GM12878 (cell line): ENCODE measurements at regions not wholly inside any gene's neighbourhood (a gene's known extent, or its start where the extent isn't known, plus 50 kb on each side); places are given as distances from the start of the nearest gene placed in this dataset.

Source experiments
- ATAC-seq: fragments of 200-7000 bp; cut with Tn5 transposase; 3 replicates; pipeline ENCODE4 v1.9.1; 2020; ENCODE audit warnings: mild to moderate bottlenecking, moderate library complexity
- BruUV-seq: library from RNA; stranded (reverse); fragments of 400-500 nt; replicated peaks from 2 replicates; lab custom pipeline; 2021; lab: Mats Ljungman, UMichigan
- CTCF ChIA-PET: fragments of 300-600 bp; sonication (Branson Sonifier 250); formaldehyde crosslinking; extraction: SDS; loops from one replicate; lab custom pipeline; 2021; ENCODE audit warnings: inconsistent platforms; lab: Yijun Ruan, JAX
- POLR2A ChIA-PET: fragments of 350-600 bp; formaldehyde crosslinking; extraction: SDS; loops from one replicate; lab custom pipeline; 2021; ENCODE audit warnings: inconsistent platforms; lab: Charles Lee
- RAD21 ChIA-PET: fragments of 300-600 bp; sonication (Branson Sonifier 250); formaldehyde crosslinking; loops from one replicate; lab custom pipeline; 2023; ENCODE audit warnings: antibody characterized with exemption; ENCODE audit not compliant: unreplicated experiment; lab: Charles Lee
- SMC1A ChIA-PET: fragments of 300-600 bp; sonication (Branson Sonifier 250); formaldehyde crosslinking; loops from one replicate; lab custom pipeline; 2023; ENCODE audit not compliant: unreplicated experiment, uncharacterized antibody; lab: Charles Lee
- DNase-seq: peaks from one replicate; pipeline ENCODE4 v3.0.0-alpha.2; 2011; ENCODE audit warnings: low read depth, low spot score
- FAIRE-seq: peaks from 3 replicates; lab custom pipeline; 2011; peaks lifted over from hg19 to GRCh38; lab: Jason Lieb, UNC
- H2AFZ ChIP-seq: 2 replicates; pipeline ENCODE4 v1.6.0; 2011; ENCODE audit warnings: low read depth, low read length, control low read depth; ENCODE audit not compliant: control insufficient read depth
- H3K27ac ChIP-seq: 2 replicates; pipeline ENCODE4 v1.5.1; 2011; ENCODE audit warnings: control low read depth; ENCODE audit not compliant: control insufficient read depth, insufficient read depth
- H3K27me3 ChIP-seq, 2 experiments: replicated peaks in 1 of 2; 2 replicates each; pipeline versions ENCODE4 v1.6.0 to v1.6.1; 2011; ENCODE audit warnings: low read length in 1 of 2; ENCODE audit not compliant: control insufficient read depth in 2 of 2, insufficient read depth in 2 of 2
- H3K36me3 ChIP-seq, 2 experiments: 2 replicates each; pipeline ENCODE4 v1.5.1; 2011; ENCODE audit warnings: low read length in 1 of 2; ENCODE audit not compliant: control insufficient read depth in 2 of 2, insufficient read depth in 2 of 2
- H3K4me1 ChIP-seq: 2 replicates; pipeline ENCODE4 v1.6.1; 2011; ENCODE audit warnings: mild to moderate bottlenecking, low read length, moderate library complexity, mixed read lengths; ENCODE audit not compliant: control insufficient read depth, insufficient read depth
- H3K4me2 ChIP-seq: 2 replicates; pipeline ENCODE4 v1.6.0; 2011; ENCODE audit warnings: control low read depth; ENCODE audit not compliant: control insufficient read depth, insufficient read depth
- H3K4me3 ChIP-seq: fragments of 200-600 bp; sonication (generic); 2 replicates; pipeline ENCODE4 v1.5.1; 2016
- H3K79me2 ChIP-seq: 2 replicates; pipeline ENCODE4 v1.6.0; 2011; ENCODE audit warnings: low read length; ENCODE audit not compliant: control insufficient read depth, insufficient read depth
- H3K9ac ChIP-seq: 2 replicates; pipeline ENCODE4 v1.8.0; 2011; ENCODE audit warnings: low read length, control low read depth, mixed read lengths; ENCODE audit not compliant: control insufficient read depth, insufficient read depth
- H3K9me3 ChIP-seq: replicated peaks from 3 replicates; pipeline ENCODE4 v1.5.1; 2011; ENCODE audit warnings: mild to moderate bottlenecking, low read length; ENCODE audit not compliant: control insufficient read depth, insufficient read depth
- H4K20me1 ChIP-seq: 2 replicates; pipeline ENCODE4 v1.6.0; 2011; ENCODE audit not compliant: control insufficient read depth, insufficient read depth
- BMI1 ChIP-seq: fragments of 450-650 bp; IDR thresholded peaks from 2 replicates; pipeline ENCODE4 v1.6.1; 2016; ENCODE audit warnings: mild to moderate bottlenecking, moderate library complexity, borderline replicate concordance
- CREM ChIP-seq: IDR thresholded peaks from 2 replicates; pipeline ENCODE4 v1.6.1; 2014; ENCODE audit warnings: antibody characterized with exemption, low read depth
- ELK1 ChIP-seq: IDR thresholded peaks from 2 replicates; pipeline ENCODE4 v1.6.1; 2012; ENCODE audit warnings: low read depth, low read length, improper control_type of control experiment
- JUND ChIP-seq: IDR thresholded peaks from 2 replicates; pipeline ENCODE4 v1.6.1; 2012; ENCODE audit warnings: low read depth, mild to moderate bottlenecking, low read length, improper control_type of control experiment, moderate library complexity
- WGBS: methylation state at CpG from one replicate; pipeline ENCODE4 v1.1.6; 2016; ENCODE audit warnings: low lambda C conversion rate; ENCODE audit not compliant: insufficient replicate concordance, insufficient coverage; ENCODE audit errors: missing lambda C conversion rate; 5-methylcytosine and 5-hydroxymethylcytosine counted together
- in situ Hi-C: fragments of 300-500 bp; cut with MboI; formaldehyde crosslinking; loops from 9 replicates; pipeline ENCODE4 v1.14.3; 2018; ENCODE audit warnings: mixed read lengths
- intact Hi-C: fragments of 100-400 bp; cut with micrococcal nuclease; formaldehyde crosslinking; loops from one replicate; pipeline ENCODE4 v1.14.2; 2022; ENCODE audit not compliant: unreplicated experiment
- TF ChIP-seq, protein P1 (sequence below): fragments of 450-650 bp; IDR thresholded peaks from 2 replicates; pipeline ENCODE4 v1.6.1; 2017; ENCODE audit warnings: mild to moderate bottlenecking, low read depth, inconsistent platforms; ENCODE audit not compliant: poor library complexity, severe bottlenecking
- TF ChIP-seq, protein P2 (sequence below): IDR thresholded peaks from 2 replicates; pipeline ENCODE4 v1.6.1; 2011; ENCODE audit warnings: borderline replicate concordance, low read depth, mild to moderate bottlenecking, moderate library complexity, low read length; ENCODE audit not compliant: insufficient read depth, poor library complexity, severe bottlenecking

DNA sequence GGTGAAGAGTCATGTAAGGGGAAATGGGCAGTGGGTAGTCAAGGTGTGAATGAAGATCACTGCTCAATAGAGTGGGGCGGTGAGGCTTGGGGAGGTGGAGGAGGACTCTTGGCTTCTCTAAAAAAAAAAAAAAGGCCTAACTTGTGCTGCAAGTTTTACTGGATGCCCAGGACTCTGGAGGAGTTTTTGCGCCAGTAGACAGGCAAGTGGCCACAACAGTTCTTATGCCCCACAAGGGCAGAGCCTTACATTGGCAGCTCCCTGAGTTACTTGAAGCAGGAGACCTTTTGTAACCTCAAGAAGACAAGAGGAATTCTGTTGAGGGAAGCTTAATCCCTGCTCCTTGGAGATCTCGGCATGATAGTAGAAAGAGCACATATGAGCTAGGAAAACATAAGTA lies 54.9 kb upstream of the PPP2R5A start (continued):
- TF ChIP-seq BMI1 (no peak), JUND (no peak)
- TF ChIP-seq, all 136 proteins: peak for 0

- ATAC-seq (no peak), FAIRE-seq (peak; percentile 54), DNase-seq (no peak)
- SMC1A ChIA-PET, result interaction anchor here (1.6 kb wide), 1 partner anchor 12 kb away, joined by 5 read pairs; no protein-coding TSS in a partner anchor
- Histone ChIP-seq H3K9me3 (no peaks in the 10 kb centered on the region), H2AFZ (no peak overlapping the region), H3K27ac (no peak overlapping the region), H3K79me2 (no peaks in the 10 kb centered on the region), H3K36me3 (no peaks in the 10 kb centered on the region), H3K9ac (no peak overlapping the region), H3K4me2 (no peak overlapping the region), H3K4me3 (no peak overlapping the region), H3K4me1 (peaks cover 6% of the 10 kb centered on the region; the same call in 1 of the 2 replicates), H3K27me3 (no peaks in the 10 kb centered on the region), H4K20me1 (no peaks in the 10 kb centered on the region)
- TF ChIP-seq, protein P1, sequence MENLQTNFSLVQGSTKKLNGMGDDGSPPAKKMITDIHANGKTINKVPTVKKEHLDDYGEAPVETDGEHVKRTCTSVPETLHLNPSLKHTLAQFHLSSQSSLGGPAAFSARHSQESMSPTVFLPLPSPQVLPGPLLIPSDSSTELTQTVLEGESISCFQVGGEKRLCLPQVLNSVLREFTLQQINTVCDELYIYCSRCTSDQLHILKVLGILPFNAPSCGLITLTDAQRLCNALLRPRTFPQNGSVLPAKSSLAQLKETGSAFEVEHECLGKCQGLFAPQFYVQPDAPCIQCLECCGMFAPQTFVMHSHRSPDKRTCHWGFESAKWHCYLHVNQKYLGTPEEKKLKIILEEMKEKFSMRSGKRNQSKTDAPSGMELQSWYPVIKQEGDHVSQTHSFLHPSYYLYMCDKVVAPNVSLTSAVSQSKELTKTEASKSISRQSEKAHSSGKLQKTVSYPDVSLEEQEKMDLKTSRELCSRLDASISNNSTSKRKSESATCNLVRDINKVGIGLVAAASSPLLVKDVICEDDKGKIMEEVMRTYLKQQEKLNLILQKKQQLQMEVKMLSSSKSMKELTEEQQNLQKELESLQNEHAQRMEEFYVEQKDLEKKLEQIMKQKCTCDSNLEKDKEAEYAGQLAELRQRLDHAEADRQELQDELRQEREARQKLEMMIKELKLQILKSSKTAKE, result no peak
- TF ChIP-seq CREM, result no peak
- TF ChIP-seq, protein P2, sequence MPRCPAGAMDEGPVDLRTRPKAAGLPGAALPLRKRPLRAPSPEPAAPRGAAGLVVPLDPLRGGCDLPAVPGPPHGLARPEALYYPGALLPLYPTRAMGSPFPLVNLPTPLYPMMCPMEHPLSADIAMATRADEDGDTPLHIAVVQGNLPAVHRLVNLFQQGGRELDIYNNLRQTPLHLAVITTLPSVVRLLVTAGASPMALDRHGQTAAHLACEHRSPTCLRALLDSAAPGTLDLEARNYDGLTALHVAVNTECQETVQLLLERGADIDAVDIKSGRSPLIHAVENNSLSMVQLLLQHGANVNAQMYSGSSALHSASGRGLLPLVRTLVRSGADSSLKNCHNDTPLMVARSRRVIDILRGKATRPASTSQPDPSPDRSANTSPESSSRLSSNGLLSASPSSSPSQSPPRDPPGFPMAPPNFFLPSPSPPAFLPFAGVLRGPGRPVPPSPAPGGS, result no peak
- TF ChIP-seq ELK1, result no peak
- intact Hi-C loops (no loop called here), in situ Hi-C loops (no loop called here)
- POLR2A ChIA-PET, result interaction anchor here (0.6 kb wide), 1 partner anchor 53 kb away, joined by 3 read pairs; no protein-coding TSS in a partner anchor
- no TSS peak for BruUV-seq
- RAD21 ChIA-PET, result interaction anchor here (1.0 kb wide), 1 partner anchor 126 kb away, joined by 3 read pairs; no protein-coding TSS in a partner anchor
- CTCF ChIA-PET, result no interaction called here
- WGBS, result 93% methylated on average over 1 of the region's 1 CpG
Observed at GRCh38 chr1:212231372-212231771, 53.8 kb upstream of the PPP2R5A start.
